GM23248 (cell line): ENCODE measurements at regions not wholly inside any gene's neighbourhood (a gene's known extent, or its start where the extent isn't known, plus 50 kb on each side); places are given as distances from the start of the nearest gene placed in this dataset.

ENCODE experiments used
- EZH2 ChIP-seq: fragments of 200-600 bp; sonication (generic); IDR thresholded peaks from 2 replicates; pipeline ENCODE4 v1.6.1; 2018; ENCODE audit warnings: antibody characterized with exemption, mild to moderate bottlenecking; ENCODE audit not compliant: insufficient read depth, poor library complexity, severe bottlenecking
- EZH2phosphoT487 ChIP-seq: fragments of 200-600 bp; sonication (generic); IDR thresholded peaks from 2 replicates; pipeline ENCODE4 v1.6.1; 2018; ENCODE audit warnings: antibody characterized with exemption, moderate library complexity, mild to moderate bottlenecking, low read depth; ENCODE audit not compliant: insufficient read depth

DNA sequence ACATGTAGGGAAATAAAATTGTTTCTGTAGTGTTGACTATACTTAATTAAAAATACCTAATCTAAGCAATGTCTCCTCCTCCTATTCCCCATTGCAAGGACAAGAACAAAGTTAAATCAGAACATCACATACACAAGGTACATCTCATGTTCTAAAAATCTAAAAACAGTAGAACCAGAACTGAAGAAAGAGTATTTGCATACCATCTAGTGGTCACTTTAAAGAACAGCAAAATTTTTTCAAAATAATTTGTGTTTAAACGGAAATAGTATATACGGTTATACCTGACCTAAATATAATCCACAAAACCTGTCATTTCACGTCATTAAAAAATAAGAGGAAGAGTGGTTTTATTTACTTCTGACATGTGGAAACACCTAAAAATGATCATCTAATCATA is 294.3 kb upstream of the KCNH7 start:
- TF ChIP-seq EZH2 (no peak), EZH2phosphoT487 (no peak)
